ENCODE measurements at regions not wholly inside any gene's neighbourhood (a gene's known extent, or its start where the extent isn't known, plus 50 kb on each side); places are given as distances from the start of the nearest gene placed in this dataset.

DNA sequence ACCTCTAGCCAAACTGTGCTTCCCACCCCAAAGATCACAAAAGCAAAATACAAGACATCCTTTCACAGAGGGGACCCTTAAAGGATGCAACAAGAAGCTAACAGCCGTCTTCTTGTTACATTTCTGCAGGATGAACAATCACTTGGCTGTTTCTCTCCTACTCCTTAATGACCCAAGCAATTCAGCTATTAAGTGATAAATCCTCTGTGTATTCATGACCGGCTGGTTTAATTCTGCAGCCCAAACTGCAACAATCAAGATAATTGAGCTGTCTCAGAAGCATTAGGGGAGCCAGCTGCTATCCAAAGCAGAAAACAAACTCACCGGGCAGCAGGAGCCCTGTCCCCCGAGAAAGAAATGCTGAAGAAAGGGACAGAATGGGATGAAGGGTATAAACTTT lies 85.9 kb upstream of the ACSL4 start:
- TF ChIP-seq, protein P1, sequence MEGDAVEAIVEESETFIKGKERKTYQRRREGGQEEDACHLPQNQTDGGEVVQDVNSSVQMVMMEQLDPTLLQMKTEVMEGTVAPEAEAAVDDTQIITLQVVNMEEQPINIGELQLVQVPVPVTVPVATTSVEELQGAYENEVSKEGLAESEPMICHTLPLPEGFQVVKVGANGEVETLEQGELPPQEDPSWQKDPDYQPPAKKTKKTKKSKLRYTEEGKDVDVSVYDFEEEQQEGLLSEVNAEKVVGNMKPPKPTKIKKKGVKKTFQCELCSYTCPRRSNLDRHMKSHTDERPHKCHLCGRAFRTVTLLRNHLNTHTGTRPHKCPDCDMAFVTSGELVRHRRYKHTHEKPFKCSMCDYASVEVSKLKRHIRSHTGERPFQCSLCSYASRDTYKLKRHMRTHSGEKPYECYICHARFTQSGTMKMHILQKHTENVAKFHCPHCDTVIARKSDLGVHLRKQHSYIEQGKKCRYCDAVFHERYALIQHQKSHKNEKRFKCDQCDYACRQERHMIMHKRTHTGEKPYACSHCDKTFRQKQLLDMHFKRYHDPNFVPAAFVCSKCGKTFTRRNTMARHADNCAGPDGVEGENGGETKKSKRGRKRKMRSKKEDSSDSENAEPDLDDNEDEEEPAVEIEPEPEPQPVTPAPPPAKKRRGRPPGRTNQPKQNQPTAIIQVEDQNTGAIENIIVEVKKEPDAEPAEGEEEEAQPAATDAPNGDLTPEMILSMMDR (IDR thresholded peaks at IDR 0.05) = no peak
- TF ChIP-seq POLR2AphosphoS5 (IDR thresholded peaks at IDR 0.05; ENCODE audit: low read depth, low read length) (no peak), TCF7L2 (IDR thresholded peaks at IDR 0.05; ENCODE audit: low read depth, low read length) (no peak)

Data from Panc1 (cell line).